Upper lobe of left lung (tissue), 6 donors: ENCODE measurements at regions not wholly inside any gene's neighbourhood (a gene's known extent, or its start where the extent isn't known, plus 50 kb on each side); places are given as distances from the start of the nearest gene placed in this dataset.

Experiments
- ATAC-seq, 2 donors: fragments of 200-7000 bp; cut with Tn5 transposase; one replicate each; pipeline ENCODE4 v1.9.1; 2022; ENCODE audit warnings: mild to moderate bottlenecking in 2 of 2, moderate library complexity in 2 of 2; ENCODE audit not compliant: low FRiP score in 2 of 2
- DNase-seq, 2 donors: peaks; one replicate each; pipeline ENCODE4 v3.0.0-alpha.2; 2019 to 2020
- H3K27ac ChIP-seq, 4 donors: fragments of 200-600 bp; sonication (generic); one replicate each; pipeline ENCODE4 v1.5.1; 2016 to 2019
- H3K27me3 ChIP-seq, 4 donors: fragments of 200-600 bp; sonication (generic); one replicate each; pipeline ENCODE4 v1.5.1; 2017 to 2019
- H3K36me3 ChIP-seq, 4 donors: fragments of 200-600 bp; sonication (generic); one replicate each; pipeline ENCODE4 v1.5.1; 2016 to 2019
- H3K4me1 ChIP-seq, 4 donors: fragments of 200-600 bp; sonication (generic); one replicate each; pipeline ENCODE4 v1.5.1; 2018 to 2019
- H3K4me3 ChIP-seq, 4 donors: fragments of 200-600 bp; sonication (generic); one replicate each; pipeline ENCODE4 v1.5.1; 2017 to 2019; ENCODE audit warnings: mild to moderate bottlenecking in 2 of 4, moderate library complexity in 1 of 4
- H3K9me3 ChIP-seq, 4 donors: fragments of 200-600 bp; sonication (generic); one replicate each; pipeline ENCODE4 v1.5.1; 2018 to 2019
- CTCF ChIP-seq, 6 experiments: fragments of 450-650 bp in 4 of 6; fragments of 200-600 bp in 2 of 6; sonication (generic) in 2 of 6; IDR thresholded peaks; one replicate each; pipeline ENCODE4 v1.5.1; 2016 to 2019; ENCODE audit warnings: antibody characterized with exemption in 6 of 6
- EP300 ChIP-seq, 4 donors: sonication (generic); formaldehyde crosslinking; IDR thresholded peaks; one replicate each; pipeline ENCODE4 v1.5.1; 2017; ENCODE audit warnings: antibody characterized with exemption in 4 of 4, control low read depth in 2 of 4
- POLR2A ChIP-seq, 4 donors: fragments of 450-650 bp; IDR thresholded peaks; one replicate each; pipeline ENCODE4 v1.5.1; 2016 to 2017; ENCODE audit warnings: antibody characterized with exemption in 4 of 4, mild to moderate bottlenecking in 2 of 4
- POLR2AphosphoS5 ChIP-seq, 2 donors: sonication (generic); formaldehyde crosslinking; IDR thresholded peaks; one replicate each; pipeline ENCODE4 v1.5.1; 2017; ENCODE audit warnings: antibody characterized with exemption in 2 of 2
- WGBS, 2 donors: methylation state at CpG; one replicate each; pipeline ENCODE4 v1.1.5; 2017 to 2018; 5-methylcytosine and 5-hydroxymethylcytosine counted together
- donor health status: DM: no; HTN: no; CAD: no; lungs with moderate emphysema.
- donor health status: DM: no; HTN: yes; CAD: no; lungs with severe emphysema.

GRCh38 chr7:19948160-19948559, 174.7 kb upstream of the TMEM196 start:
- ATAC-seq (no peak), DNase-seq (no peak)
- Histone ChIP-seq H3K4me1 (no peaks in the 10 kb centered on the region), H3K9me3 (peaks cover 0 to 3% (median 0%) of the 10 kb centered on the region in 4 donors), H3K27ac (no peak overlapping the region), H3K27me3 (no peaks in the 10 kb centered on the region), H3K36me3 (no peaks in the 10 kb centered on the region), H3K4me3 (no peak overlapping the region)
- TF ChIP-seq CTCF (IDR thresholded peaks at IDR 0.05) = no peak
- no peak for TF ChIP-seq EP300 (IDR thresholded peaks at IDR 0.05)
- TF ChIP-seq POLR2AphosphoS5 (IDR thresholded peaks at IDR 0.05) = no peak
- TF ChIP-seq POLR2A (IDR thresholded peaks at IDR 0.05) = no peak
- 81 to 89% methylated on average over 3 of the region's 3 CpGs for WGBS, 2 donors

DNA sequence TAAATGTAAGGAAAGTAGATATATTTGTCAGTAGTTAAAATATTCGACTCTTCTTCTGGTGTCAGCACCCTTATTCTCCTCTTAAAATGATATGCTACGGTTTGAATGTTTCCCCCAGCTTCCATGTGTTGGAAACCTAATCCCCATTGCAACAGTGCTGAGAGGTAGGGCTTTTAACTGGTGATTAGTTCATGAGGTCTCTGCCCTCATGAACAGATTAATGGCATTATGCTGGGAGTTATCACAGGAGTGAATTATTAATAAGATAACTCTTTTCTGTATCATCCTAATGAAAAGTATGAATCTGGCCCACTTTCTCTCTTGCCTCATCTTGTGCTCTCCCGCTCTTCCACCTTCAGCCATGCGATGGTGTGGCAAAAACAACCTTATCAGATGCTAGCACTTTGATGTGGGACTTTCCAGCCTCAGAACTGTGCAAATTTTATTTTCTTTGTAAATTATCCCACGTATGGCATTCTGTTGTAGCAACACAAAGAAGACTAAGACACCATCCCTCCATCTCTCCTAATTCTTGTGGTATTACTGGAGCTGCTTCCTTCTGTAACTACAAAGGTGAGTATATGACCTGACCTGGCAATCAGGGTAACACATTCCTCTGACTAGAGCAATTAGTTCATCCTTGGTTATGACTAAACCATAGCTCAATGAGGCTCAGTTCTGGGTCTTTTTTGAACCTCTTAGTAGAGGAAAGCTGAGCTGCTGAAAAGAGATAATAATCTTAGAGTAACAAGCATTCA, 171.1 kb upstream of the TMEM196 start:
- ATAC-seq (no peak), DNase-seq (no peak)
- H3K36me3 ChIP-seq = no peaks in the 10 kb centered on the region
- H3K4me1 ChIP-seq = no peaks in the 10 kb centered on the region
- H3K27ac ChIP-seq = no peak overlapping the region
- no peak overlapping the region for H3K4me3 ChIP-seq
- H3K9me3 ChIP-seq = no peaks in the 10 kb centered on the region
- TF ChIP-seq CTCF (IDR thresholded peaks at IDR 0.05) (no peak), EP300 (IDR thresholded peaks at IDR 0.05) (no peak), POLR2A (IDR thresholded peaks at IDR 0.05) (no peak), POLR2AphosphoS5 (IDR thresholded peaks at IDR 0.05) (no peak)
- WGBS, 2 donors = 74 to 77% methylated on average over 5 of the region's 5 CpGs
- H3K27me3 ChIP-seq = no peaks in the 10 kb centered on the region

DNA sequence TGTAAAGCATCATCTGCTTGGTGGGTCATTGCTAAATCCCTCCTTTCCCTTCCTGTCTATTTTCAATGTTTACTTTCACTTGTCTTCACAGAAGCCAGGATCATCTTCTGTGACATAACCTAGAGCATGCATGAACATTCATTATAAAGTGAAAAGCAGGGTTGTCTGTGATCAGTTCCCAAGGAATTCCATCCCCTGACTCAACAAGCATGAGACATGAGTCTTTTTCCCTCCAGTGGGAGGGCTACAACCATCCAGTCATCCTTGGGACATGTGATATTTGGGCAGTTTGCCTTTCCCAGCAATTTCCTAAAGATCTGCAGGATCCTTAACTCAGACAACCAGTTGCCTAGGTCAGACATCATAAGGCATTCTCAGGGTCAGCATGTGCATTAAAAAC, 166.3 kb upstream of the TMEM196 start:
- no peak for TF ChIP-seq POLR2AphosphoS5 (IDR thresholded peaks at IDR 0.05)
- TF ChIP-seq EP300 (IDR thresholded peaks at IDR 0.05) = no peak
- TF ChIP-seq POLR2A (IDR thresholded peaks at IDR 0.05) = no peak
- no peak for TF ChIP-seq CTCF (IDR thresholded peaks at IDR 0.05)
- Histone ChIP-seq H3K27me3 (no peaks in the 10 kb centered on the region), H3K9me3 (peaks cover 0 to 10% (median 7%) of the 10 kb centered on the region in 4 donors), H3K4me1 (no peaks in the 10 kb centered on the region), H3K4me3 (no peak overlapping the region), H3K27ac (no peak overlapping the region), H3K36me3 (no peaks in the 10 kb centered on the region)
- ATAC-seq (no peak), DNase-seq (no peak)

DNA sequence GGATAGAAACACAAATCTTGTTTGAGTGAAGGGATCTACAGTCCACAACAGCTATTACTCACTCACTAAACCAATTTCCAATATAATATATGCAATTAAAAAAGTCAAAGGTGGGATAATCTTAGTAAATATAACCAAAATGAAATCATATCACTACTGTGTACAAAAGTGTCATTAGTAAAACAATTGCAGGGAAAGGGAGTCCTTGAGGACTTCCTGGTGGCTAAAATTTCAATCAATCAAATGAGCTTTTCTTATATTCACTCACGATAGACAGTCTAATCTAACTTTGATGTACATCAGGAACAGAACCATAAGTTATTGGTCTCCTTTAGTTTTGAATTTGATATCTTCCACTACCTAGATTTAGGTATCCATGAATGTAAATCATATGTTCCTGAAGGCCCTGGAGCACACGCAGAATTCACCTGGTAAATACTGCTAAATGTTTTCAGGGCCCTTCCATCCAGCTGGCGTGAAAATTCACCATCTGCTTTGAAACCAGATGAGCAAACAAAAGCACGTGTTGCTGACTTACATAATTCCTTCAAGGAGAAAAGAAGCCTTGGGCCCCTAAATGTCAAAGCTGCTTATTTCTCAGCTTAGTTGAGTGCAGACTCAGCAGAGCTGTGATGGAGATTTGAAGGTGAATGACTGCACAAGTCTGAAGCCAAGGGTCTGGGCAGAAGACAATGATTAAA, 159.3 kb upstream of the TMEM196 start:
- Histone ChIP-seq H3K27me3 (no peaks in the 10 kb centered on the region), H3K4me3 (no peak overlapping the region), H3K4me1 (no peaks in the 10 kb centered on the region), H3K9me3 (peaks cover 0 to 10% (median 7%) of the 10 kb centered on the region in 4 donors), H3K27ac (no peak overlapping the region), H3K36me3 (no peaks in the 10 kb centered on the region)
- ATAC-seq = no peak
- 52 to 67% methylated on average over 4 of the region's 4 CpGs for WGBS, 2 donors
- no peak for DNase-seq
- TF ChIP-seq CTCF (IDR thresholded peaks at IDR 0.05) (no peak), POLR2A (IDR thresholded peaks at IDR 0.05) (no peak), POLR2AphosphoS5 (IDR thresholded peaks at IDR 0.05) (no peak), EP300 (IDR thresholded peaks at IDR 0.05) (no peak)
